Fibroblast of skin of left biceps (primary cell): ENCODE measurements at regions not wholly inside any gene's neighbourhood (a gene's known extent, or its start where the extent isn't known, plus 50 kb on each side); places are given as distances from the start of the nearest gene placed in this dataset.

Experiments
- DNase-seq, 2 experiments: peaks; one replicate each; pipeline ENCODE4 v3.0.0-alpha.2; 2013; ENCODE audit warnings: low read depth in 2 of 2

DNA sequence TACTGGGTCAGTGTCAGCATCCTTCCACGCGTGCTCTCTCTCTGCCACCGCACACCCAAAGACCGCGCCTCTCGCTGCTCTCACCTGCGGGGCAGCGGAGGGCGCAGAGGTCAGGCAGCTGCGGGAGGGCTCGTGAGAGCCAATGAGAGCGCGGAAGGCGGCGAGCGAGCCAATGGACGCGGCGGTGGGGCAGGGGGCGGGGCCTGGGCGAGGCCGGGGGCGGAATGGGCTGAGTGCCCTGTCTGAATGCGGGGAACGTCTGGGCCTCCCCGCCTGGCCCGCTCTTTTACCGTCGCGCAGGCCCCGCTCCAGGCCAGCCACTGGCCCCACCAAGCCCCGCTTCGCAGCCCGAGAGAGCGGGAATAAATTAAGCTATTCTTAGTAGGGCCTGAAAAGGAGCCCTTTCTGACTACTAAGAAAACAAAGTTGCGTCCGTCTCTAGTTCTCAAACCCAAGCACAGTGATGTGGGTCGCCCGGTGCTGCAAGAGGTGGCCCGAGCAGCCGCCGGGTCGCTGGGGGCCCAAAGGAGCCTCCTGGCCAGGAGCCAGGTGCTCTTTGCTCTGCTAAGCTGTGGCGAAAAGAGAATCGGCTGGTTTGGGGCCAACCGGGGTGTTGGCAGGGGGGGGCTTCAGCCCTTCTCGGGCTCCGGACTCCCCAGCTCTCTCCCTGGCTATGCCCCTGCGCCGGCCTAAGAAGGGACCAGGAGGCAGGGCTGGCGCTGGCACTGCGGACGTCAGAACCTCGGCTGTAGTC, 81.1 kb upstream of the GLI2 start:
- DNase-seq, result no peak

DNA sequence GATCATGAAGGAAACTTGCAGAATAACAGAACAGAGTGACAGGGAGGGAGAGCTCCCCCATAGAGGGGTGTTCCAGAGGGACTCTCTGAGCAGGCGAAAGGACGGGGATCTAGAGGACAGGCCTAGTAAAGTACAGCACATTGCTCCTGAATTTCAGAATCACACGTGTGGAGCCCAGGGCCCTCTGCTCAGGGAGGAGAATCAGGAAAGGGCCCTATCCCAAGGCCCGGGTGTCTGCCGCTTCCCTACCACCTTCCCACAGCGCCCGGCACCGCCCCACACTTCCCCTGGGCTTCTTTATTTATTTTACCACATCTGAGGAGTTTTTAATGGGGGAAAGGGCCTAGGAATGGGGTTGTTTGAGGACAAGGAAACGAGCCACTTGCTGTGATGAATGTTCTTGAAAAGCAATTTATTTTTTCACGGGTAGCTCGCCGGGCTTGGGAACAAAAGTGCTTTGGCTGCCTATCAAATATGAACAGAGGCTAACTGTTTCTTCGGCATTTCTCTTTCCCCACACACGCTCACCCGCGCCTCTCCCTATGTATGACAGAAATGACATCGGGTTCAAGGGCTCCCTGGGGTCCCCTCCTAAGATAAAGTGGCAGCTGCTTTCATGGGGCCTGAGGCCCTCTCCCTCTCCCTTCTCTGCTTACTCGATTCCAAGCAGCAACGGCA, 79.3 kb upstream of the GLI2 start:
- no peak for DNase-seq

DNA sequence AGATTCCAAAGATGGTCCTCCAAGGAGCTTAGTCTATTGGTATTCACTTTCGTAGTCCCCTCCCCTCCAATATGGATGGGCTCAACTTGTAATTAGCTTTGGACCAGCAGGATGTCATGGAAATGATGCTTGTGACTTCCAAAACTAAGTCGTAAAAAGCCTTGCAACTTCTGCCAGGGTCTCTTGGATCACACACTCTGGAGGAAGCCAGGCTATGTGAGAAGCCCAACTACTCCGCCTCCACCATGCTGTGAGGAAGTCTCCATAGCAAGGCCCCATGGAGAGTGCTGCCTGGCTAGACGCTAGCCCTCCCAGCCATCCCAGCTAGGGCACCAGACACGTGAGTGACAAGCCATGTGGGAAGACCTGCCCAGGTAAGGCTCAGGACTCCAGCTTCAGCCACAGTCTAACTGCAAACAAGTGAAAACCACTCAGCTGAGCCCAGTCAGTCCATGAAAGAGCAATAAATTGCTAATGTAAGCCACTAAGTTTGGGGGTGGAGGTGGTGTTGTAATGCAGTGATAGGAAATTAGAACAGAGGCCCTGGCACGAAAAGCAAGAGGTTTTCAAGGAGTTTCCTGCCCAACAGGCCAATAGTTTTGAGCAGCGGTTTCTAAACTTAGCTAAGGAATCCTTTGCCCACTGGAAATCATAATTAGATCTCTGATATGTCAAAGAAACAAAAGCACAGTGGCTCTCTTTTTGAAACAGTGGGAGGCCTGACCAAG, 77.5 kb upstream of the GLI2 start:
- no peak for DNase-seq

DNA sequence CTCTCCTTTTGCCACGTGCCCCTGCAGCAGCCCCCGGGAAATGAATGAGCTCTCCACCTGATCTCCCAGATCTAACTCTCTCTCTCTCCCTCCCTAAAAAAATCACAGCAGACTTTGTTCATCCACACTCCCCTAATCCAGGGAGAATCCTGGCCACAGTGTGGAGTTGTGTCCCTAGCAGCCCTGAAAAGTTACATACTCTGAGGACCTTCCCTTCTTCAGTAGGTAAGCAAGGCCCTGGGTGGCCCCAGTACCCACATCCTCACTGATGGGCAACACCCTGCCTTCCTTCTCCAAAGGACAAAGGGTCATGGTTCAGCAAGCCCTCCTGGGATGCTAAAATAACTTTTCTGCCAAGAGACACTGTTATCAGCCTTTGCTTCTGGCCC, 76.9 kb upstream of the GLI2 start:
- DNase-seq, result no peak

DNA sequence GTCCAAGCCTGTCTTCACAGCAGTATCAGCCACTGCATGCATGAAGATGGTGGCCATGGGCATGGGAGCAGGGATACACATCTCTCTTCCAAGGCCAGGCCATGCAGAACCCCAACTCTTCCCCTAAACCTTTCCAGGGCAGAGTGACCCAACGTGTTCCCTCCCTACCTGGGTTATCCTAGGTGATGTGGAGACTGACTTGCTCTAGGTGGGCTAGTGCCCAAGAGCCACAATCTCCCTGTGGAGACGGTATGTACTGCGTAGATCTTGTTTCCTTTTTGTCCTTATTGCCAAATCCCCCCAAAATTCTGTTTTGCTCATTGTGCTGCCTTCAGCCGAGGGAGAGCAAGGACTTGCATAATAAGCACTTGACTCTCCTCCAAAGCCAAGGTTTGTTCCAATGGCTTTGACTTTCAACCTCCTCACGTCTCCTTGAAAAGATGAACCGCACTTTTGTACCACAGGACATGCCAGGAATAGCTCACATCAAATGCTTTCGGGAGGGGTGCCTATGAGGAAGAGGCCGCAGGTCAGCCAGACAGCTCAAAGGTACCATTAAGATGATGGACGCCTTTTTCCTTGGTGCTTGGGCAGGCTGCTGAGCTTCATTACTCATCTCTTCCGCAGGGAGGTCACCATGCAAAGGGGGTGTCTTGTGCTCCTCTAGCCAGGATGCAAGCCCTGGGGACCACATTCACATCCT, 76.2 kb upstream of the GLI2 start:
- DNase-seq, result no peak

DNA sequence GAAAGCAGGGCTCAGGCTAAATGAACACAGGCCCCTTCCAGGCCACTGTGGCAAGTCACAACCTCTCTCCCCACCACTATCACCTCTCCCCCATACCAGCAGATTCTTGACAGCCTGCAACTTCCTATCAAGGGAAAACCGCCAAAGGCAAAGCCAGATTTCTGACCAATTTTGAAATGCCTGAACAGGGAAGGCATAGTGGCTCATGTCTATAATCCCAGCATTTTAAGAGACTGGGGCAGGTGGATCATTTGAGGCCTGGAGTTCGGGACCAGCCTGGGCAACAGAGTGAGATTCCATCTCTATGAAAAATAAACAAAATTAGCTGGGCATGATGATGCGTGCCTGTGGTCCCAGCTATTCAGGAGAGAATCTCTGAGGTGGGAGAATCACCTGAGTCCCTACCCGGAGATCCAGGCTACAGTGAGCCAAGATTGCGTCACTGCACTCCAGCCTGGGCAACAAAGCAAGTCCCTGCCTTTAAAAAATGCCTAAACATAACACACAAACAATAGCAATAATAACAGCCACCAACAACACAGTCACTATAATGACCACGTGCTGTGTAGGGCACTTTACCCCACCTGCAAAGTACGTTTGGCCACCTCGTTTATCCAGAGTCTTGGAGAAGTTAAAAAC, 75.5 kb upstream of the GLI2 start:
- DNase-seq, result no peak

DNA sequence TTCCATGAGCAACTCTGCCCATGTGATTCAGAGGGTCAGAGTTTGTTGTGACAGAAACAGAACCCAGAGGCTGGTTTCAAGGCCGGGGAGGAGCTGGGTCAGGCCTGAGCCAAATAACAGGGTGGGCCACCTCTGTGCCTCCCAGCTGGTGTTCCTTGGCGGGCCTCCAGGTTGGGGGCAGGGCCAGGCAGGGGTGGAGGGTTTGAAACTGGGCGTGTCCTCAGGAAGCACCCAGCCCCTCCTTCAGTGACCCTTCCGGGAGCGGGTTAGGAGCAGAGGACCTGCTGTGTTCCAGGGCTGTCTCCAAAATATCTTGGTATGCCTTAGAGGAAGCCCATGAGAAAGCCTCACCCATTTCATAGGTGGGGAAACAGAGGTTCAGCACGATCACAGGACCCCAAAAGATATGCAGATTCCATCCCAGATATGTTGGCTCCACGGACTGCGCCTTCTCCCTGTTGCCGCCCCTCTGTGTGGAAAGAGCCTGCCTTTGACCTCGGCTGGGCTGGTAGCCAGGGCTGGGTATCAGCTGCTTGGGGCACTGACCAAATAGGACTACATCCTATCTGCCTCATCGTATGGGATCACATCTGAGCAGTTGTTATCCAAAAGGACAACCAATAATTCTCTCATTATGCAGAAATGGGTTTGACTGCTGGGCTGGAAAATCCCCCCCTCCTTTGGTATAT, 74.8 kb upstream of the GLI2 start:
- no peak for DNase-seq

DNA sequence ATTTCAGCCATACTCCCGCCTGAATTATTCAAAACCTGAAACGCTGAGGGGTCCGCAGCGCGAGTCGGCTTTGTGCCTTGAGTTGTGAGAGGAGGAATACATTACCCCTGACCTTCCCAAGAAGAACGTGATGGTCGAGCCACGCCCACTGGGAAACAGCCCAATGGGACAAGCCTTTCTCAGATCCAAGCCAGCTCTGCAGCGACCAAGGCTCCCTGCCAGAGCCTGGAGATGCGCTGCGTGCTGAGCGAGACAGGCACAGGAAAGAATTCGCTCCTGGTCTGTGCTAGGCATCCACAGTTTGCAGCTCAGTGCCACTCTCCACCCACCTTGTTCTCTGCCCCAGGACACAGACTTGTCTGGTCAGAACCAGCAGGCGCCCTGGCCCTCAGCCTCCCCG, 74.1 kb upstream of the GLI2 start:
- no peak for DNase-seq

DNA sequence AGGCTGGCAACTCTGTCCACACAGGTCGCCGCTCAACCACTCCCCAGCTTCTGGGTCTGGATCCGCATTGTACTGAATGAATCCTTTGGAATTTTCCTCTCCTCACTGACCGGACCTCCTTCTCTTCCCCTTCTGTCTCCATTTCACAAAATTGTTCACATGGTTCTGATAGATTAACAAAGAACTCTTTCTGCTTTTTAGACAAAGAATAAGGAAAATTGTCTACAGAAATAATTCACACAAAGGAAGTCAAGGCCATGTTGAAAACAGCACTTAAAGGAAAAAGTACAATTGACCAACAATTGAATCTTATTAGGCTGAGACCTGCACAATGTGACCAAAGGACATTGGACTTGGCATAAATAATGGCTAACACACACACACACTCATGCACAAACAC, 73.6 kb upstream of the GLI2 start:
- DNase-seq, result no peak

DNA sequence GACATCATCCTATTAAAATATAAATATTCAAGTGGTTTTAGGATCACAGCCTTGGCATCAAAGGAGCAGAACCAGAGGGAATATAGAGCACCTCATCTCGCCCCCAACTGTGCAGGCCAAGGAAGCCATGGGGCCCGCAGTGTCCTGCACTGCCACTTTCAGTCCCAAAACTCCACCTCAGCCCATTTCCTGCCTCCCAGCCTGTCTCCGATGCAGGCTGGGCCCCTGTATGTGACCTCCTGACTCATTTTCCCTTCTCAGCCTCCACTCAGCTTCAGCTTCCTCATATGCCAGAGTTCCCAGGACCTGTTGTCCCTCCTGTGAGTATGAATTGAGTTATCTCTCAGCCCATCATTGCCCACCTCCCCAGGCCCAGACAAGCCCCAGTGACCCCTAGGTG, 72.9 kb upstream of the GLI2 start:
- no peak for DNase-seq

DNA sequence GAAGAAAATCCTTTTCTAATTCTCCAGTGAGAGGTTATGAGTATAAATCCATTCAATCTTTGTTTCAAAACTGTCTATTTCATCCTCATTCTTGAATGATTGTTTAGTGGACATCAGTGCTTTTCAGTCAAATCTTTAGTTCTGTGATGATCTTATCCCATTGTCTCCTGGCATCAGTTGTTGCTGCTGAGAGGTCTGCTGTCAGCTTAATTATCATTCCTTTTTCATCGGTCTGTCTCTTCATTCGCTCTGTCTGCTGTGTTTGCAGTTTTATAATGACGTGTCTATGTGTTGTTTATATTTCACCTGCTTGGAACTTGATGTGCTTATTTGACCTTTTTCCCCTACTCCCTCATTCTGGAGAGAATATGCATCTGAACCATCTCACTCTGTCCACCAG, 69.2 kb upstream of the GLI2 start:
- DNase-seq, result no peak

DNA sequence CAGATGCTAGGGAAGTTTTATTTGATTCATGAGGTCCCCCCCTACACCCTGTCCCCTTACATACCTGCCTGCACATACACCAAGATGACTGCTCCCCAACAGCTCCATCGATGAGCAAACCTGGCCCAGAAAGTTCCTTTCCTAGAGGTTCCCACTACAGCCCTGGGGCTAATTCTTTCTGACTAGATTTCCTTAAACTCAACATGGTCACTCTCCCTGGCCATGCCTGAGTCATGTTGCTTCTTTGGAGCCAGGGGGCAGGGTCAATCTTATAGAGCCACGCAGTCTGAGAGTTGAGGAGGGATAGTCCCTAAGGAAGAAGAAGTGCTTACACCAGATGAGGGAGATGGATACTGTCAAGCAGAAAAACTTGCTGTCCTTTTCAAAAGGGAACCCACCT, 67.7 kb upstream of the GLI2 start:
- no peak for DNase-seq

DNA sequence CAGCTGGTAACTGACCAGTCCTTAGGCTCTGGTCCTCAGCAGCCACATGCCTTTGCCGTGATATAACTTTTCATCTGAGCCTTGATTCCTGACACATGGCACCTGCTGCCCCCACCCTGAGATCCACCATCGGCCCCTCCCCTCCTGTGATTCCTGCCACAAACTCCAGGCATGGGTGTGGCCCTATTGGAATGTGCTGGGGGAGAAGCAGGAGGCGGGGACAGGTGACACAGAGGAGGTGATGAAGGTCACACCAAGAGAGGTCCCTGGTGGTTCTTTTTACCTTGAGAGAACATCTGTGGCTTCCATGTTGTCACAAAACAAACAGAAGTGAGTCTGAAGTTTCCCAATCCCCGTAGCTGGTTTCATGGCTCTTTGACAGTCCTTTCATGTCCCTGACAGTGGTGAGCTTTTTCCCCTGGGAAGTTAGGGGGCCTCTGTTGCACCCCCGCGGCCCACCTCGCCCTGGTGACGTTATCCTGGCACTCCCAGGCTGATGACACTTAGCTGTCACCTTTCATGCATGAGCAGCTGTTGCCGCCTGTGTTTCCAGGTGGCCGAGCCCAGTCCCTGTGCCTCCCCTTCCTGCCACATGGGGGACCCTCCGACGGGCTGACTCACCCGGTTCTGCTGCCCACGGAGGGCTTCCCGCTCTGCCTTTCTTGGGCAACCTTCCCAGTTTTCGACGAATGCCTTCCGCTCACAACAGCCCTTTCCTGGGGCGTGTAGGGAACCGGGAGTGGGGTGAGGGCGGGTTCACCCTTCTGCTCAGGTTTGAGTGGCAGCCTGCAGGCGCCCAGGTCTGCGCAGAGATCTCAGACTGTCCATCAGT, 66.3 kb upstream of the GLI2 start:
- DNase-seq, result peak; percentile 31

DNA sequence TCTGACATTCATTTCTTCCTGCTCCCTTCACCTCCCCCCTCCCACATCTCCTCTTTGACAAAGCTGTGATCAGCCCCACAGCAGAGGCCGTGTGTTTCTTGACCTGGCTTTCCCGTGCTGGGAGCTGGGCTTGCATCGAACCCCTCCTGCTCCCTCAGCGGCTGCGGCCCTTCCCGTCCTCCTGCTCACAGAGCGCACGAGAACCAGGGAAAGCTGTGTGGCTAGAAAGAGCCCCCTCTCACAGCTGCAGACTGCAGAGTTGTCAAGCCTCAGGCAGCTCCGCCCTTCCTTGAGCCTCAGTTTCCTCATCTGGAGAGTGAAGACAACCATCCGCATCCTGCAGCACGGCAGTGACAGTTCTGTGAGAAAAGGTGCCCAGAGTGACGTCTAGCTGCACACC, 65.7 kb upstream of the GLI2 start:
- no peak for DNase-seq

DNA sequence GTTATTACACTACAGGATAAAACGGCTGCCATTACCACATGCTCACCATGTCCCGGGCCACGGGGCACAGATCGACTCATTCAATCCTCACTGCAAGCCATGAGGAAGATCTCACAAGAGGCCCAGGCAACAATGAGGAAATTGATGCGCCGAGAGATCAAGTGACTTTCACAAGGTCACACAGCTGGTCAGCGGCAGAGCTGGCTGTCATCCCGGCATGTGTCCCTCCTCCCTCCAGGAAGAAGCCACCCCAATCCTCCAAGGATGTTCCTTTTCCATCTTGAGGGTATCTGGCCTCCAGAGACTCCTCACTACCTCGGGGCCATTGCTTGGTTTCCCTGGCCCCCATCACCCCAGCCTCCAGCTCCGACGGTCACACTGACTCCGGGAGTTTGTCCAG, 65.3 kb upstream of the GLI2 start:
- no peak for DNase-seq

DNA sequence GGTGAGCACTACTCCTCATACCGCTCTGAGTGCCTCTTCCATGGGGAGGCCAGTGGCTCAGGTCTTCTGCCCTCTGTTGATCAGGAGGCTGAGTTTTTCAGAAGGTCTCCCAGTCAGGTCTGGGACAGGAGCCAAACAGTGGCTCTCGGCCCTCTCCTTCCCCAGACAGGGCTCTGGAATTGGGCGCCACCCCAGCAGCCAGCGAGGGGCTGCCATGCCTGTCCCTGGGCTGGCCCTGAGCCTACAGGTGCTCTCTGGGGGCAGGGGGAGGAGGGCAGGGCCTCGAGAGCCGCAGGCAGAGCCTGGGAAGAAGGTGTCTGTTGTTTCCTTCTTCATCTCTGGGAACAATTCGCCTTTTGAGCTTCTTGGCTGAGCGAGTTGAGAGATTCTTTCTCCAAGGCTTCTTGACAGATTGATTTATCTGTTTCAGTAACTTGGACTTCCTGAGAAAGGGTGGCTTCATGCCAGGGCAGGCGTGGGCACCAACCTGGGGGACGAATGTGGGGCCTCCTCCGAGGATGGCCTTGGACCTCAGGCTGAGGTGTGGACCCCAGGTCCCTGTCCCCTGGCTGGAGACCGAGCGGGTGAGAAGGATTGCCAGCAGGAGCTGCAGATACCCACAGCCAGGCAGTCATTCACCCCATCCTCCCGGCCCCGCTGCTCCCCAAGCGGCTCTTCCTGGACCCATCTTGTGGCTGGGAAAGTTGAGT, 64.7 kb upstream of the GLI2 start:
- DNase-seq, result no peak

DNA sequence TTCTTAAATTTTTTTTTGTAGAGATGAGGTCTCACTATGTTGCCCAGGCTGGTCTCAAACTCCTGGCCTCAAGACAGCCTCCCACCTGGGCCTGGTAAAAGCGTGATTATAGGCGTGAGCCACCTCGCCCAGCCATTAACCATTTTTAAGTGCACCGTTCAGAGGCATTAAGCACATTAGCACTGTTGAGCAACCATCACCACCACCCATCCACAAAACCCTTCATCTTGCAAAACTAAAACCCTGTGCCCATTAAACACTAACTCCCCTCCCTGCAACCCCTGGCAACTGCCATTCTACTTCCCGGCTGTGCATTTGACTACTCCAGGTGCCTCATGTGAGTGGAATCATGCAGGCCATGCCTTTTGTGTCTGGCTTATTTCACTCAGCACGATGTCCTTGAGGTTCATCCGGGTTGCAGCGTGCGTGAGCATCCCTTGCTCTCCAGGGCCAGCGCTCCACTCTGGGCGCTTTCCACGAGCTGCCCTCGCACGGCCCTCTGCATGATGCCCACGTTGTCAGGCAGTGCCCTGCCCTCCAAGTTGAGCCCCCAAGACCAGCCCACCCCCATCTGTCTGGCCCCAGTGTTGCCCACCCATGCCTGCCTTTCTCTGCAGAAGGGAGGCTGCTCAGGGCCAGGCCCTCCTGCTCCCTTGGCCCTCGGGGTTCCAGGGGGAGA, 63.0 kb upstream of the GLI2 start:
- DNase-seq, result no peak

DNA sequence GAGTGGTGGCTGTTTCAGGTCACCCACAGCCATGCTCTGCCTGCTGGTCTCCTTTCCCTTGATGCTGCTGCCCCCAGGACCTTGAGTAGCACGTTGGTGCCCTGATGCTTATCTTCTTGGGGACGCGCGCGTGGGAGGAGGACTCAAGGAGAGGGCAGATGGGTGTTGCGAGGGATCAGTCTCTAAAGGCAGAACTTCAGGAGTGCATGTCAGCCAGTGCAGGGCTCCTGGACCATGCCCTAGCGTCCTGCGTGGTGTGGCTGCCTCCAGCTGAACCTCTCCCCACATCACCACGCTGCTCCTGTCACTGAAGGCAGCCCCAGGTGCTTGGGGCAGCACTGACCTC, 62.5 kb upstream of the GLI2 start:
- no peak for DNase-seq

DNA sequence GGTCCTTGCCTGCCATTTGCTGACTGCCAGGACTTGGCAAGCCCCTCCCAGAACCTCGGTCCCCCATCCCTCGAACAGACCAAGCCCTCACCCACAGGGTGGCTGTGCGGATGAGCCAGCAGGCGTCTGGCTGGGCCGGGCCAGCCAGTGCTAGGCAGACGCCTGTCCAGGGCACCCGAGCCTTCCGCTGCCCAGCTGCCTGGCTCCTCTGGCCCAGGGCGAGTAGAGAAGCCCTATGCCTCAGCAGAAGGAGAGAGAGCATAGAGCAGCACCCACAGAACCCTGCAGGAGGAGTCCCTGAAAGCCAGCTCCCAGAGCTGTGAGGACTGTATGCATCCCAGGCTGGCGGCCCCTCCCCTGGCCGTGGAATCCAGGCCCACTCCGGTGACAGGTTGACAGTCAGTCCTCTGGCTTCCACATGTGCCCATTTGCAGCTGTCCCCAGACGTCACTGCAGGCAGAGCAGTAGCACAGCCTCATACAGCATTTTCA, 62.1 kb upstream of the GLI2 start:
- no peak for DNase-seq
